ENCODE measurements at regions not wholly inside any gene's neighbourhood (a gene's known extent, or its start where the extent isn't known, plus 50 kb on each side); places are given as distances from the start of the nearest gene placed in this dataset.

- TF ChIP-seq CTCF (IDR thresholded peaks at IDR 0.05) (no peak), POLR2A (IDR thresholded peaks at IDR 0.05) (no peak)
These were observed 580.5 kb downstream of the SOX6 start for GRCh38 chr11:15775797-15776196.

All from uterus (tissue), 2 donors.